H1 (cell line): ENCODE measurements at regions not wholly inside any gene's neighbourhood (a gene's known extent, or its start where the extent isn't known, plus 50 kb on each side); places are given as distances from the start of the nearest gene placed in this dataset.

Experiments
- CTCF ChIA-PET: fragments of 300-600 bp; sonication (Branson Sonifier 250); formaldehyde crosslinking; loops from one replicate; lab custom pipeline; 2021; ENCODE audit not compliant: partially characterized antibody; lab: Charles Lee
- POLR2A ChIA-PET: fragments of 300-600 bp; sonication (Branson Sonifier 250); formaldehyde crosslinking; loops from one replicate; lab custom pipeline; 2021; ENCODE audit warnings: inconsistent platforms; ENCODE audit not compliant: partially characterized antibody; lab: Charles Lee
- DNase-seq, 2 experiments: peaks; one replicate each; pipeline versions ENCODE4 v3.0.0 to v3.0.0-alpha.2; 2010 to 2022; ENCODE audit warnings: low spot score in 2 of 2, low read depth in 1 of 2, mixed read lengths in 1 of 2
- FAIRE-seq: peaks from 2 replicates; lab custom pipeline; 2011; peaks lifted over from hg19 to GRCh38; lab: Jason Lieb, UNC
- H2AFZ ChIP-seq: 2 replicates; pipeline ENCODE4 v1.8.1; 2012; ENCODE audit warnings: low read length, inconsistent platforms
- H2AK5ac ChIP-seq: 2 replicates; pipeline ENCODE4 v1.6.1; 2013; ENCODE audit warnings: low read depth, low read length
- H2BK120ac ChIP-seq: replicated peaks from 2 replicates; pipeline ENCODE3; 2013; ENCODE audit warnings: low read depth, low read length, inconsistent platforms
- H2BK12ac ChIP-seq: 2 replicates; pipeline ENCODE4 v1.6.1; 2013; ENCODE audit warnings: low read depth, low read length
- H2BK15ac ChIP-seq: 2 replicates; pipeline ENCODE4 v1.6.1; 2013; ENCODE audit warnings: low read length
- H2BK20ac ChIP-seq: 2 replicates; pipeline ENCODE4 v1.6.1; 2013; ENCODE audit warnings: low read length
- H2BK5ac ChIP-seq: 2 replicates; pipeline ENCODE4 v1.6.1; 2013; ENCODE audit warnings: low read depth, low read length
- H3K14ac ChIP-seq: 2 replicates; pipeline ENCODE4 v1.6.1; 2013; ENCODE audit warnings: inconsistent platforms; ENCODE audit not compliant: insufficient read length
- H3K18ac ChIP-seq: 2 replicates; pipeline ENCODE4 v1.6.1; 2013; ENCODE audit warnings: low read length; ENCODE audit errors: extremely low read depth
- H3K23ac ChIP-seq: 2 replicates; pipeline ENCODE4 v1.6.1; 2013; ENCODE audit warnings: inconsistent platforms; ENCODE audit not compliant: insufficient read length
- H3K23me2 ChIP-seq: 2 replicates; pipeline ENCODE4 v1.6.1; 2013; ENCODE audit warnings: low read depth, low read length
- H3K27ac ChIP-seq: 2 replicates; pipeline ENCODE4 v1.6.1; 2011; ENCODE audit warnings: low read depth, low read length, inconsistent platforms
- H3K27me3 ChIP-seq, 4 experiments: replicated peaks in 1 of 4; 1 replicate in 1 of 4; 2 replicates in 3 of 4; pipeline versions ENCODE4 v1.6.1 to v1.8.1; 2011 to 2013; ENCODE audit warnings: low read length in 3 of 4, mild to moderate bottlenecking in 3 of 4, inconsistent platforms in 2 of 4, mixed read lengths in 2 of 4, moderate library complexity in 1 of 4; ENCODE audit not compliant: control insufficient read depth in 3 of 4, insufficient read depth in 3 of 4; ENCODE audit errors: extremely low read depth in 1 of 4
- H3K36me3 ChIP-seq, 4 experiments: 2 replicates each; pipeline versions ENCODE4 v1.6.1 to v1.8.1; 2011 to 2013; ENCODE audit warnings: mild to moderate bottlenecking in 4 of 4, low read length in 3 of 4, moderate library complexity in 2 of 4, control low read depth in 1 of 4, inconsistent platforms in 1 of 4; ENCODE audit not compliant: insufficient read depth in 4 of 4, control insufficient read depth in 2 of 4
- H3K4ac ChIP-seq: replicated peaks from 2 replicates; pipeline ENCODE3; 2013; ENCODE audit warnings: low read length, low read depth, mixed read lengths, inconsistent platforms; ENCODE audit not compliant: insufficient read length
- H3K4me1 ChIP-seq, 4 experiments: replicated peaks in 1 of 4; 1 replicate in 1 of 4; 2 replicates in 3 of 4; pipeline versions ENCODE4 v1.6.1 to v1.8.1; 2011 to 2013; ENCODE audit warnings: low read length in 3 of 4, inconsistent platforms in 2 of 4, mixed read lengths in 1 of 4; ENCODE audit not compliant: insufficient read depth in 4 of 4, control insufficient read depth in 3 of 4
- H3K4me2 ChIP-seq, 2 experiments: 2 replicates each; pipeline versions ENCODE4 v1.6.1 to v1.8.1; 2011 to 2013; ENCODE audit warnings: low read depth in 2 of 2, low read length in 2 of 2, control low read depth in 1 of 2, inconsistent platforms in 1 of 2, mild to moderate bottlenecking in 1 of 2; ENCODE audit not compliant: insufficient read depth in 1 of 2
- H3K4me3 ChIP-seq, 4 experiments: fragments of 200-600, 300-600 bp in 1 of 4; sonication (generic), shearing (Covaris generic), sonication (Bioruptor Twin) in 1 of 4; 2 replicates each; pipeline versions ENCODE4 v1.5.1 to v1.8.1; 2011 to 2016; ENCODE audit warnings: low read length in 4 of 4, low read depth in 3 of 4, control low read depth in 2 of 4, inconsistent platforms in 2 of 4, mild to moderate bottlenecking in 2 of 4, mixed read lengths in 1 of 4, moderate library complexity in 1 of 4; ENCODE audit not compliant: insufficient read depth in 2 of 4; ENCODE audit errors: extremely low read depth in 1 of 4
- H3K56ac ChIP-seq: replicated peaks from 2 replicates; pipeline ENCODE3; 2013; ENCODE audit warnings: low read depth, mild to moderate bottlenecking, mixed read lengths, low read length, inconsistent platforms; ENCODE audit not compliant: insufficient read length
- H3K79me1 ChIP-seq: 2 replicates; pipeline ENCODE4 v1.6.1; 2013; ENCODE audit warnings: low read depth, low read length, control low read depth
- H3K79me2 ChIP-seq, 2 experiments: 2 replicates each; pipeline versions ENCODE4 v1.6.1 to v1.8.1; 2012 to 2013; ENCODE audit warnings: low read length in 2 of 2, mild to moderate bottlenecking in 2 of 2, inconsistent platforms in 1 of 2; ENCODE audit not compliant: insufficient read depth in 2 of 2, control insufficient read depth in 1 of 2
- H3K9ac ChIP-seq, 4 experiments: replicated peaks in 1 of 4; 1 replicate in 1 of 4; 2 replicates in 3 of 4; pipeline versions ENCODE4 v1.6.1 to v1.8.1; 2011 to 2013; ENCODE audit warnings: low read depth in 3 of 4, low read length in 3 of 4, control low read depth in 2 of 4, mild to moderate bottlenecking in 2 of 4, moderate library complexity in 2 of 4, inconsistent platforms in 1 of 4; ENCODE audit errors: extremely low read depth in 1 of 4
- H3K9me3 ChIP-seq, 2 experiments: 2 replicates each; pipeline versions ENCODE4 v1.6.1 to v1.8.1; 2012 to 2013; ENCODE audit warnings: mild to moderate bottlenecking in 2 of 2, moderate library complexity in 2 of 2, control low read depth in 1 of 2, inconsistent platforms in 1 of 2, low read depth in 1 of 2, low read length in 1 of 2, mixed read lengths in 1 of 2; ENCODE audit not compliant: insufficient read depth in 2 of 2
- H4K20me1 ChIP-seq, 2 experiments: replicated peaks in 1 of 2; 2 replicates each; pipeline versions ENCODE3 to v1.8.1; 2011 to 2013; ENCODE audit warnings: inconsistent platforms in 2 of 2, low read length in 2 of 2, mild to moderate bottlenecking in 1 of 2; ENCODE audit not compliant: insufficient read depth in 2 of 2, control insufficient read depth in 1 of 2
- H4K5ac ChIP-seq: 2 replicates; pipeline ENCODE4 v1.6.1; 2013; ENCODE audit warnings: low read length, low read depth, mixed read lengths, inconsistent platforms; ENCODE audit not compliant: insufficient read length
- H4K8ac ChIP-seq: 2 replicates; pipeline ENCODE4 v1.8.0; 2013; ENCODE audit warnings: mild to moderate bottlenecking, moderate library complexity, low read length, inconsistent platforms; ENCODE audit not compliant: insufficient read depth; ENCODE audit errors: extremely low read depth
- H4K91ac ChIP-seq: replicated peaks from 2 replicates; pipeline ENCODE3; 2013; ENCODE audit warnings: low read length, mixed read lengths, inconsistent platforms; ENCODE audit not compliant: insufficient read length
- SIN3A ChIP-seq, 2 experiments: IDR thresholded peaks in 1 of 2; conservative IDR thresholded peaks in 1 of 2; 2 replicates each; pipeline ENCODE4 v1.6.1; 2011 to 2012; ENCODE audit warnings: low read length in 2 of 2, improper control_type of control experiment in 1 of 2, low read depth in 1 of 2, mild to moderate bottlenecking in 1 of 2
- WGBS, 2 experiments: shearing (Covaris generic) in 1 of 2; methylation state at CpG; one replicate each; pipeline versions ENCODE4 v1.1.6 to v1.1.7; 2013 to 2015; ENCODE audit warnings: low lambda C conversion rate in 2 of 2, mixed read lengths in 2 of 2, inconsistent platforms in 1 of 2, low coverage in 1 of 2, missing lambda C conversion rate in 1 of 2; ENCODE audit not compliant: insufficient replicate concordance in 2 of 2, insufficient coverage in 1 of 2, insufficient read length in 1 of 2; ENCODE audit errors: extremely low coverage in 1 of 2, missing lambda C conversion rate in 1 of 2; 5-methylcytosine and 5-hydroxymethylcytosine counted together
- TF ChIP-seq, protein P1 (sequence below): IDR thresholded peaks from 2 replicates; pipeline ENCODE4 v1.6.1; 2012; ENCODE audit warnings: inconsistent platforms

DNA sequence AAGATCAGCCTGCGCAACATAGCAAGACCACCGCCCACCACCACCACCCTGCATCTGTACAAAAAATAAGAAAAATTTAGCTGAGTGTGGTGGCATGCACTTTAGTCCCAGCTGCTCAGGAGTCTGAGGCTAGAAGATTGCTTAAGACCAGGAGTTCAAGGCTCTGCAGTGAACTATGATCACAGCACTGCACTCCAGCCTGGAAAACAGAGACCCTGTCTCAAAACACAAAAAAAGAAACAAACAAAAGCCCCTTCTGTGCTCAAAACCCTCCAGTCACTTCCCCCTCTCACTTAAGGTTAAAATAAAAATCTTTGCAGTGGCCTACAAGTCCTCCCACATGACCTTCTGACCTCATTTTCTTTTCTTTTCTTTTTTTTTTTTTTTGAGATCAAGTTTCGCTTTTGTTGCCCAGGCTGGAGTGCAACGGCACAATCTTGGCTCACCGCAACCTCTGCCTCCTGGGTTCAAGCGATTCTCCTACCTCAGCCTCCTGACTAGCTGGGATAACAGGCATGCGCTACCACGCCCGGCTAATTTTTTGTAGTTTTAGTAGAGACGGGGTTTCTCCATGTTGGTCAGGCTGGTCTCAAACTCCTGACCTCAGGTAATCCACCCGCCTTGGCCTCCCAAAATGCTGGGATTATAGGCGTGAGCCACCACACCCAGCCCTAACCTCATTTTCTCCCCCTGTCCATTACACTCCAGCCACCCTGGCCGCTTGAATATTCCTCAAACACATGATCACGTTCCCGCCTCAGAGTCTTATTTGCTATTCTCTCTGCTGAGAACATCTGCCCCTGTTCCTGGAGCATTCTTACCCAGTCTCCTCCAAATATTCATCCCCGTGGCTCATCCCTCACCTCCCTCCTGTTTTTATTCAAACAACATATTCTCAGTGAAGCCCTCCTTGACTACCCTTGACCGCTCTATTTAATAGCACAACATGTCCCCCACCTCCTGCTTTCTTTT is 126.6 kb upstream of the MED13 start:
- Histone ChIP-seq H4K20me1 (no peaks in the 10 kb centered on the region), H3K23ac (no peak overlapping the region), H4K5ac (no peak overlapping the region), H3K36me3 (no peaks in the 10 kb centered on the region), H2AFZ (peak overlapping the region; percentile 78), H3K4ac (no peak overlapping the region), H3K4me1 (no peaks in the 10 kb centered on the region), H2BK20ac (no peak overlapping the region), H3K56ac (no peak overlapping the region), H3K27me3 (no peaks in the 10 kb centered on the region), H3K27ac (no peak overlapping the region), H2BK15ac (no peak overlapping the region), H2BK5ac (no peak overlapping the region), H2AK5ac (no peak overlapping the region), H3K23me2 (no peaks in the 10 kb centered on the region), H2BK12ac (no peak overlapping the region), H3K18ac (no peak overlapping the region)
- FAIRE-seq (no peak), DNase-seq (no peak)
- 93% methylated on average over 16 of the region's 17 CpGs; no CpG with 5 or more reads in 1 of the 2 experiments for WGBS, 2 experiments
- ChIA-PET POLR2A (no interaction called here), CTCF (no interaction called here)
- no peak for TF ChIP-seq SIN3A (conservative IDR thresholded peaks at IDR 0.05 in 1 of 2, IDR thresholded peaks at IDR 0.05 in 1 of 2; ENCODE audit: low read depth in 1 of 2, low read length in 2 of 2)
- TF ChIP-seq, protein P1, sequence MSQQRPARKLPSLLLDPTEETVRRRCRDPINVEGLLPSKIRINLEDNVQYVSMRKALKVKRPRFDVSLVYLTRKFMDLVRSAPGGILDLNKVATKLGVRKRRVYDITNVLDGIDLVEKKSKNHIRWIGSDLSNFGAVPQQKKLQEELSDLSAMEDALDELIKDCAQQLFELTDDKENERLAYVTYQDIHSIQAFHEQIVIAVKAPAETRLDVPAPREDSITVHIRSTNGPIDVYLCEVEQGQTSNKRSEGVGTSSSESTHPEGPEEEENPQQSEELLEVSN: peak; percentile 34; the same call in 1 of the 2 replicates
- TF ChIP-seq, all 59 proteins: peak for 1
- H3K79me2 ChIP-seq: no peaks in the 10 kb centered on the region
- no peak overlapping the region for H4K8ac ChIP-seq
- no peak overlapping the region for H4K91ac ChIP-seq
- H3K9ac ChIP-seq: no peak overlapping the region
- no peak overlapping the region for H3K4me3 ChIP-seq
- H3K79me1 ChIP-seq: no peaks in the 10 kb centered on the region
- no peak overlapping the region for H3K4me2 ChIP-seq
- H2BK120ac ChIP-seq: no peak overlapping the region
- H3K9me3 ChIP-seq: no peaks in the 10 kb centered on the region
- H3K14ac ChIP-seq: no peak overlapping the region
